BLaER1 treated with 17β-estradiol and CSF1 and Interleukin-3, amounts not matched to agents 10 nM and 100 nM (cell line): ENCODE measurements at regions not wholly inside any gene's neighbourhood (a gene's known extent, or its start where the extent isn't known, plus 50 kb on each side); places are given as distances from the start of the nearest gene placed in this dataset.

Source experiments
- H3K27ac ChIP-seq, 11 experiments: shearing (Covaris generic); formaldehyde crosslinking; 2 replicates each; pipeline ENCODE4 v1.8.1; 2022
- H3K27me3 ChIP-seq, 11 experiments: shearing (Covaris generic); formaldehyde crosslinking; 2 replicates each; pipeline ENCODE4 v1.8.1; 2022
- H3K36me3 ChIP-seq, 11 experiments: shearing (Covaris generic); formaldehyde crosslinking; 2 replicates each; pipeline ENCODE4 v1.8.1; 2022
- H3K4me1 ChIP-seq, 10 experiments: shearing (Covaris generic); formaldehyde crosslinking; 2 replicates each; pipeline ENCODE4 v1.8.1; 2022
- H3K4me2 ChIP-seq, 11 experiments: shearing (Covaris generic); formaldehyde crosslinking; 2 replicates each; pipeline ENCODE4 v1.8.1; 2022
- H3K4me3 ChIP-seq, 10 experiments: shearing (Covaris generic); formaldehyde crosslinking; 2 replicates each; pipeline ENCODE4 v1.8.1; 2022
- H3K9ac ChIP-seq, 11 experiments: shearing (Covaris generic); formaldehyde crosslinking; 2 replicates each; pipeline ENCODE4 v1.8.1; 2022
- H3K9me3 ChIP-seq, 11 experiments: shearing (Covaris generic); formaldehyde crosslinking; replicated peaks in 1 of 11; 2 replicates each; pipeline ENCODE4 v1.8.1; 2022
- H4K20me1 ChIP-seq, 11 experiments: shearing (Covaris generic); formaldehyde crosslinking; 2 replicates each; pipeline ENCODE4 v1.8.1; 2022
- Cebpa-rat ChIP-seq, 11 experiments: shearing (Covaris generic); IDR thresholded peaks; 2 replicates each; pipeline ENCODE4 v1.8.1; 2022

- Histone ChIP-seq H3K27ac (no peak overlapping the region), H3K4me2 (no peak overlapping the region), H3K9ac (no peak overlapping the region), H4K20me1 (no peaks in the 10 kb centered on the region), H3K4me1 (no peaks in the 10 kb centered on the region), H3K9me3 (no peaks in the 10 kb centered on the region; a peak in 1 of 22 replicates), H3K4me3 (no peak overlapping the region), H3K36me3 (no peaks in the 10 kb centered on the region), H3K27me3 (no peaks in the 10 kb centered on the region)
- no peak for TF ChIP-seq Cebpa-rat (IDR thresholded peaks at IDR 0.05)
Measured at GRCh38 chr18:57927511-57927910, 116.5 kb upstream of the NEDD4L start.

- H3K4me2 ChIP-seq: no peak overlapping the region
- peaks cover 0 to 14% (median 0%) of the 10 kb centered on the region in 10 experiments; a peak in 2 of 20 replicates for H3K4me1 ChIP-seq
- H3K9ac ChIP-seq: no peak overlapping the region
- TF ChIP-seq Cebpa-rat (IDR thresholded peaks at IDR 0.05): no peak
- no peaks in the 10 kb centered on the region for H3K27me3 ChIP-seq
- no peak overlapping the region for H3K27ac ChIP-seq
- no peaks in the 10 kb centered on the region for H4K20me1 ChIP-seq
- no peak overlapping the region for H3K4me3 ChIP-seq
- no peaks in the 10 kb centered on the region for H3K36me3 ChIP-seq
- no peaks in the 10 kb centered on the region; a peak in 1 of 22 replicates for H3K9me3 ChIP-seq
Measured at GRCh38 chr18:57925706-57926105, 118.3 kb upstream of the NEDD4L start.

- H3K9me3 ChIP-seq: no peaks in the 10 kb centered on the region; a peak in 1 of 22 replicates
- no peak overlapping the region for H3K4me2 ChIP-seq
- H3K9ac ChIP-seq: no peak overlapping the region
- H3K27ac ChIP-seq: no peak overlapping the region
- H3K36me3 ChIP-seq: no peaks in the 10 kb centered on the region
- no peak for TF ChIP-seq Cebpa-rat (IDR thresholded peaks at IDR 0.05)
- H4K20me1 ChIP-seq: no peaks in the 10 kb centered on the region
- H3K4me3 ChIP-seq: no peak overlapping the region
- peaks cover 0 to 15% (median 0%) of the 10 kb centered on the region in 10 experiments; a peak in 2 of 20 replicates for H3K4me1 ChIP-seq
- H3K27me3 ChIP-seq: no peaks in the 10 kb centered on the region
Measured at GRCh38 chr18:57923611-57924010, 120.4 kb upstream of the NEDD4L start.

GRCh38 chr18:57922885-57923284, 119.8 kb upstream of the ATP8B1 start:
- H3K9me3 ChIP-seq: no peaks in the 10 kb centered on the region; a peak in 1 of 22 replicates

GRCh38 chr18:57921708-57922107, 118.6 kb upstream of the ATP8B1 start:
- H3K4me3 ChIP-seq: no peak overlapping the region
- no peaks in the 10 kb centered on the region for H3K27me3 ChIP-seq
- no peak overlapping the region for H3K9ac ChIP-seq
- TF ChIP-seq Cebpa-rat (IDR thresholded peaks at IDR 0.05): 0 out of 22 replicates have a peak, but pooled peaks of 1 of the 11 experiments have one; percentile 10
- peaks cover under 1 to 20% (median 1%) of the 10 kb centered on the region in 10 experiments; a peak in 19 of 20 replicates for H3K4me1 ChIP-seq
- H3K27ac ChIP-seq: 0 out of 22 replicates have a peak overlapping the region, but pooled peaks of 1 of the 11 experiments have one; percentile 2
- H3K4me2 ChIP-seq: 0 out of 22 replicates have a peak overlapping the region, but pooled peaks of 1 of the 11 experiments have one; percentile 3
- H3K36me3 ChIP-seq: no peaks in the 10 kb centered on the region
- no peaks in the 10 kb centered on the region; a peak in 1 of 22 replicates for H3K9me3 ChIP-seq
- H4K20me1 ChIP-seq: no peaks in the 10 kb centered on the region

More at GRCh38 chr18:57922885-57923284, 119.8 kb upstream of the ATP8B1 start:
- no peak overlapping the region for H3K4me3 ChIP-seq
- H4K20me1 ChIP-seq: no peaks in the 10 kb centered on the region
- peaks cover 0 to 15% (median 0%) of the 10 kb centered on the region in 10 experiments; a peak in 2 of 20 replicates for H3K4me1 ChIP-seq
- no peak for TF ChIP-seq Cebpa-rat (IDR thresholded peaks at IDR 0.05)
- no peak overlapping the region for H3K9ac ChIP-seq
- H3K27ac ChIP-seq: no peak overlapping the region
- H3K36me3 ChIP-seq: no peaks in the 10 kb centered on the region
- H3K27me3 ChIP-seq: no peaks in the 10 kb centered on the region
- no peak overlapping the region for H3K4me2 ChIP-seq

GRCh38 chr18:57920036-57920435, 116.9 kb upstream of the ATP8B1 start:
- no peak for TF ChIP-seq Cebpa-rat (IDR thresholded peaks at IDR 0.05)
- peaks cover 9 to 30% (median 11%) of the 10 kb centered on the region in 10 experiments for H3K4me1 ChIP-seq

GRCh38 chr18:57918601-57919000, 115.5 kb upstream of the ATP8B1 start:
- no peak for TF ChIP-seq Cebpa-rat (IDR thresholded peaks at IDR 0.05)
- H3K9me3 ChIP-seq: no peaks in the 10 kb centered on the region

More at GRCh38 chr18:57920036-57920435, 116.9 kb upstream of the ATP8B1 start:
- Histone ChIP-seq H3K27ac (no peak overlapping the region), H3K4me3 (no peak overlapping the region), H3K4me2 (no peak overlapping the region), H3K36me3 (no peaks in the 10 kb centered on the region), H3K27me3 (no peaks in the 10 kb centered on the region), H4K20me1 (no peaks in the 10 kb centered on the region), H3K9me3 (no peaks in the 10 kb centered on the region), H3K9ac (no peak overlapping the region)

GRCh38 chr18:57916684-57917083, 113.6 kb upstream of the ATP8B1 start:
- peak overlapping the region; percentile 30 to 71 (median 52) for H3K4me2 ChIP-seq
- no peaks in the 10 kb centered on the region for H3K27me3 ChIP-seq
- H3K9me3 ChIP-seq: no peaks in the 10 kb centered on the region
- H3K27ac ChIP-seq: peak overlapping the region; percentile 35 to 74 (median 47); a peak in 17 of 22 replicates
- H3K9ac ChIP-seq: peak overlapping the region in 2 of 11 experiments; percentile 21 to 41; a peak in 2 of 22 replicates
- H3K4me1 ChIP-seq: peaks cover 9 to 25% (median 11%) of the 10 kb centered on the region in 10 experiments
- no peaks in the 10 kb centered on the region for H3K36me3 ChIP-seq
- H4K20me1 ChIP-seq: no peaks in the 10 kb centered on the region
- no peak for TF ChIP-seq Cebpa-rat (IDR thresholded peaks at IDR 0.05)
- no peak overlapping the region for H3K4me3 ChIP-seq

More at GRCh38 chr18:57918601-57919000, 115.5 kb upstream of the ATP8B1 start:
- H3K27ac ChIP-seq: no peak overlapping the region
- no peak overlapping the region for H3K4me3 ChIP-seq
- no peaks in the 10 kb centered on the region for H3K27me3 ChIP-seq
- H4K20me1 ChIP-seq: no peaks in the 10 kb centered on the region
- H3K4me1 ChIP-seq: peaks cover 9 to 30% (median 11%) of the 10 kb centered on the region in 10 experiments
- H3K4me2 ChIP-seq: no peak overlapping the region
- no peak overlapping the region for H3K9ac ChIP-seq
- H3K36me3 ChIP-seq: no peaks in the 10 kb centered on the region

- H3K4me3 ChIP-seq: no peak overlapping the region
- no peaks in the 10 kb centered on the region for H3K36me3 ChIP-seq
- H3K9me3 ChIP-seq: no peaks in the 10 kb centered on the region
- peaks cover 9 to 19% (median 11%) of the 10 kb centered on the region in 10 experiments for H3K4me1 ChIP-seq
- H4K20me1 ChIP-seq: no peaks in the 10 kb centered on the region
- H3K9ac ChIP-seq: peak overlapping the region in 2 of 11 experiments; percentile 21 to 41; a peak in 2 of 22 replicates
- TF ChIP-seq Cebpa-rat (IDR thresholded peaks at IDR 0.05): no peak
- peak overlapping the region; percentile 30 to 71 (median 52) for H3K4me2 ChIP-seq
- H3K27ac ChIP-seq: peak overlapping the region; percentile 35 to 74 (median 47); a peak in 17 of 22 replicates
- no peaks in the 10 kb centered on the region for H3K27me3 ChIP-seq
Measured at GRCh38 chr18:57915865-57916582, 112.9 kb upstream of the ATP8B1 start.
